ENCODE measurements at regions not wholly inside any gene's neighbourhood (a gene's known extent, or its start where the extent isn't known, plus 50 kb on each side); places are given as distances from the start of the nearest gene placed in this dataset.

- no peak for TF ChIP-seq MAX (IDR thresholded peaks at IDR 0.05; ENCODE audit: low read depth)
- TF ChIP-seq POLR2AphosphoS5 (IDR thresholded peaks at IDR 0.05; ENCODE audit: low read depth, low read length) = no peak
- TF ChIP-seq CTCF (IDR thresholded peaks at IDR 0.05) = no peak
- no peak for TF ChIP-seq EP300 (IDR thresholded peaks at IDR 0.05; ENCODE audit: borderline replicate concordance in 1 of 2, low read depth in 1 of 2, low read length in 1 of 2)
- no peak for TF ChIP-seq MEF2A (IDR thresholded peaks at IDR 0.05; ENCODE audit: borderline replicate concordance, low read depth)
- TF ChIP-seq CHD2 (IDR thresholded peaks at IDR 0.05; ENCODE audit: low read length, partially characterized antibody) = no peak
Observed at GRCh38 chr6:21707524-21708319, 114.2 kb downstream of the SOX4 start.
